Upper lobe of left lung (tissue), 6 donors: ENCODE measurements at regions not wholly inside any gene's neighbourhood (a gene's known extent, or its start where the extent isn't known, plus 50 kb on each side); places are given as distances from the start of the nearest gene placed in this dataset.

Experiments used
- ATAC-seq, 2 donors: fragments of 200-7000 bp; cut with Tn5 transposase; one replicate each; pipeline ENCODE4 v1.9.1; 2022; ENCODE audit warnings: mild to moderate bottlenecking in 2 of 2, moderate library complexity in 2 of 2; ENCODE audit not compliant: low FRiP score in 2 of 2
- DNase-seq, 2 donors: peaks; one replicate each; pipeline ENCODE4 v3.0.0-alpha.2; 2019 to 2020
- H3K27ac ChIP-seq, 4 donors: fragments of 200-600 bp; sonication (generic); one replicate each; pipeline ENCODE4 v1.5.1; 2016 to 2019
- H3K27me3 ChIP-seq, 4 donors: fragments of 200-600 bp; sonication (generic); one replicate each; pipeline ENCODE4 v1.5.1; 2017 to 2019
- H3K36me3 ChIP-seq, 4 donors: fragments of 200-600 bp; sonication (generic); one replicate each; pipeline ENCODE4 v1.5.1; 2016 to 2019
- H3K4me1 ChIP-seq, 4 donors: fragments of 200-600 bp; sonication (generic); one replicate each; pipeline ENCODE4 v1.5.1; 2018 to 2019
- H3K4me3 ChIP-seq, 4 donors: fragments of 200-600 bp; sonication (generic); one replicate each; pipeline ENCODE4 v1.5.1; 2017 to 2019; ENCODE audit warnings: mild to moderate bottlenecking in 2 of 4, moderate library complexity in 1 of 4
- H3K9me3 ChIP-seq, 4 donors: fragments of 200-600 bp; sonication (generic); one replicate each; pipeline ENCODE4 v1.5.1; 2018 to 2019
- EP300 ChIP-seq, 4 donors: sonication (generic); formaldehyde crosslinking; IDR thresholded peaks; one replicate each; pipeline ENCODE4 v1.5.1; 2017; ENCODE audit warnings: antibody characterized with exemption in 4 of 4, control low read depth in 2 of 4
- POLR2A ChIP-seq, 4 donors: fragments of 450-650 bp; IDR thresholded peaks; one replicate each; pipeline ENCODE4 v1.5.1; 2016 to 2017; ENCODE audit warnings: antibody characterized with exemption in 4 of 4, mild to moderate bottlenecking in 2 of 4
- POLR2AphosphoS5 ChIP-seq, 2 donors: sonication (generic); formaldehyde crosslinking; IDR thresholded peaks; one replicate each; pipeline ENCODE4 v1.5.1; 2017; ENCODE audit warnings: antibody characterized with exemption in 2 of 2
- WGBS, 2 donors: methylation state at CpG; one replicate each; pipeline ENCODE4 v1.1.5; 2017 to 2018; 5-methylcytosine and 5-hydroxymethylcytosine counted together
- TF ChIP-seq, protein P1 (sequence below), 6 experiments: fragments of 450-650 bp in 4 of 6; fragments of 200-600 bp in 2 of 6; sonication (generic) in 2 of 6; IDR thresholded peaks; one replicate each; pipeline ENCODE4 v1.5.1; 2016 to 2019; ENCODE audit warnings: antibody characterized with exemption in 6 of 6
- donor health status: DM: no; HTN: no; CAD: no; lungs with moderate emphysema.
- donor health status: DM: no; HTN: yes; CAD: no; lungs with severe emphysema.

DNA sequence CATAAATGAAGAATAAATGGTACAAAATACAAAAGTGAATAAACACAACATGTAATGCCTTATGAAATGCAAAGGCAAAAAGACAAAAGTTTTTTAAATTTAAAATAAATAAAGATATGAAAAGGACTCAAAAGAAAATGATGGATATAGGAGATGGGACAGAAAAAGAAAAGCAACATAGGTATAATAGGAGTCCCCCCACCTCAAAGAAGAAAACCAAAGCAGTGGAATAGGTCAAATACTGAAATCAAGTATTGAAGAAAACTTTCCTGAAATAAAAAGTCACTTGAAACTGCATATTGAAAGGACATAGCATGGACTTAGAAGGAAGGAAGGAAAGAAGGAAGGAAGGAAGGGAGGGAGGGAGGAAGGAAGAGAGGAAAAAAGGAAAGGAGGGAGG, 110.0 kb upstream of the FAM204A start:
- DNase-seq, result no peak
- ATAC-seq, result no peak
- Histone ChIP-seq H3K36me3 (no peaks in the 10 kb centered on the region), H3K4me1 (no peaks in the 10 kb centered on the region), H3K9me3 (peaks cover 0 to 7% (median 5%) of the 10 kb centered on the region in 4 donors), H3K4me3 (no peak overlapping the region), H3K27me3 (no peaks in the 10 kb centered on the region), H3K27ac (no peak overlapping the region)
- TF ChIP-seq POLR2A (IDR thresholded peaks at IDR 0.05) (no peak), POLR2AphosphoS5 (IDR thresholded peaks at IDR 0.05) (no peak), EP300 (IDR thresholded peaks at IDR 0.05) (no peak)
- TF ChIP-seq, protein P1, sequence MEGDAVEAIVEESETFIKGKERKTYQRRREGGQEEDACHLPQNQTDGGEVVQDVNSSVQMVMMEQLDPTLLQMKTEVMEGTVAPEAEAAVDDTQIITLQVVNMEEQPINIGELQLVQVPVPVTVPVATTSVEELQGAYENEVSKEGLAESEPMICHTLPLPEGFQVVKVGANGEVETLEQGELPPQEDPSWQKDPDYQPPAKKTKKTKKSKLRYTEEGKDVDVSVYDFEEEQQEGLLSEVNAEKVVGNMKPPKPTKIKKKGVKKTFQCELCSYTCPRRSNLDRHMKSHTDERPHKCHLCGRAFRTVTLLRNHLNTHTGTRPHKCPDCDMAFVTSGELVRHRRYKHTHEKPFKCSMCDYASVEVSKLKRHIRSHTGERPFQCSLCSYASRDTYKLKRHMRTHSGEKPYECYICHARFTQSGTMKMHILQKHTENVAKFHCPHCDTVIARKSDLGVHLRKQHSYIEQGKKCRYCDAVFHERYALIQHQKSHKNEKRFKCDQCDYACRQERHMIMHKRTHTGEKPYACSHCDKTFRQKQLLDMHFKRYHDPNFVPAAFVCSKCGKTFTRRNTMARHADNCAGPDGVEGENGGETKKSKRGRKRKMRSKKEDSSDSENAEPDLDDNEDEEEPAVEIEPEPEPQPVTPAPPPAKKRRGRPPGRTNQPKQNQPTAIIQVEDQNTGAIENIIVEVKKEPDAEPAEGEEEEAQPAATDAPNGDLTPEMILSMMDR (IDR thresholded peaks at IDR 0.05), result no peak

DNA sequence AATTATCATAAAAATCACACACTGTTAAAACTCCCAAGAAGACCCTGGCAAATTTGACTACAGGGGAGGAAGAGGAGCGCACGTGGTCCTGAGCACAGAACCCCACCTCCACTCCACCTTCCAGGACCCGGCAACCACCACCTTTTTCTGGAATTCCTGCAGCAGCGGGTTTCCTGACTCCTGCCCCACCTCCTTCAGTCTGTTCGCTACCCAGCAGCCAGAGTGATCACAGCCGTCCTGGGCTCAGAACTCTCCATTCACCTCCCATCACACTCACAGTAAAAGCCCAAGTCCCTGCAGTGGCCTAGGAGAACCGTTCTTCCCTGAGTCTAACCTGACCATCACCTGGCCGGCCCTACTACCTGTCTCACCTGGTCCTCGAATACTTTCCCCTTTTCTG, 107.4 kb upstream of the FAM204A start:
- DNase-seq (no peak), ATAC-seq (no peak)
- no peaks in the 10 kb centered on the region for H3K27me3 ChIP-seq
- H3K4me3 ChIP-seq, result no peak overlapping the region
- H3K4me1 ChIP-seq, result no peaks in the 10 kb centered on the region
- H3K9me3 ChIP-seq, result peaks cover 0 to 7% (median 5%) of the 10 kb centered on the region in 4 donors
- TF ChIP-seq, protein P1 (IDR thresholded peaks at IDR 0.05), result no peak
- no peak for TF ChIP-seq EP300 (IDR thresholded peaks at IDR 0.05)
- no peak for TF ChIP-seq POLR2A (IDR thresholded peaks at IDR 0.05)
- no peak for TF ChIP-seq POLR2AphosphoS5 (IDR thresholded peaks at IDR 0.05)
- 57 to 62% methylated on average over 7 to 9 of the region's 9 CpGs for WGBS, 2 donors
- H3K27ac ChIP-seq, result no peak overlapping the region
- H3K36me3 ChIP-seq, result no peaks in the 10 kb centered on the region

DNA sequence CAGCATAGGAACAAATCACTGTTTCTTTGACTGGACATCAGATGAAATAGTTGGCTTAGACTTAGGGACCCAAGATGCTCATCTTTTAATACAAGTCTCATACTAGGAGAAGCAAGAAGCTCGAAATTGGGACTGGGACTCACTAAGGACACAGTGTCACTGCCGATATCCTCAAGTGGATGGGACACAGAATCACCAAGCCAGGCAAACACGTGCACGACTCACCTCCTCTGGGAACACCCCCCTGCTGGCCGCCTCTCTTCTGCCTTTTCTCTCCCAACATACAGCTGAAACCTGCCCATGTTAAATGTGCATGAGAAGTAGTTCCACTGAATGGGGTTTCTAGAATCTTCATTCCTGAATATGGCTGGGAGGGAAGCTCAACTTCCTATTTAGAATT, 106.6 kb upstream of the FAM204A start:
- DNase-seq (no peak), ATAC-seq (no peak)
- no peak overlapping the region for H3K4me3 ChIP-seq
- TF ChIP-seq POLR2A (IDR thresholded peaks at IDR 0.05), result no peak
- no peak for TF ChIP-seq EP300 (IDR thresholded peaks at IDR 0.05)
- TF ChIP-seq, protein P1 (IDR thresholded peaks at IDR 0.05), result no peak
- TF ChIP-seq POLR2AphosphoS5 (IDR thresholded peaks at IDR 0.05), result no peak
- no peak overlapping the region for H3K27ac ChIP-seq
- no peaks in the 10 kb centered on the region for H3K4me1 ChIP-seq
- peaks cover 0 to 7% (median 5%) of the 10 kb centered on the region in 4 donors for H3K9me3 ChIP-seq
- 69 to 71% methylated on average over 5 of the region's 5 CpGs for WGBS, 2 donors
- no peaks in the 10 kb centered on the region for H3K36me3 ChIP-seq
- no peaks in the 10 kb centered on the region for H3K27me3 ChIP-seq

DNA sequence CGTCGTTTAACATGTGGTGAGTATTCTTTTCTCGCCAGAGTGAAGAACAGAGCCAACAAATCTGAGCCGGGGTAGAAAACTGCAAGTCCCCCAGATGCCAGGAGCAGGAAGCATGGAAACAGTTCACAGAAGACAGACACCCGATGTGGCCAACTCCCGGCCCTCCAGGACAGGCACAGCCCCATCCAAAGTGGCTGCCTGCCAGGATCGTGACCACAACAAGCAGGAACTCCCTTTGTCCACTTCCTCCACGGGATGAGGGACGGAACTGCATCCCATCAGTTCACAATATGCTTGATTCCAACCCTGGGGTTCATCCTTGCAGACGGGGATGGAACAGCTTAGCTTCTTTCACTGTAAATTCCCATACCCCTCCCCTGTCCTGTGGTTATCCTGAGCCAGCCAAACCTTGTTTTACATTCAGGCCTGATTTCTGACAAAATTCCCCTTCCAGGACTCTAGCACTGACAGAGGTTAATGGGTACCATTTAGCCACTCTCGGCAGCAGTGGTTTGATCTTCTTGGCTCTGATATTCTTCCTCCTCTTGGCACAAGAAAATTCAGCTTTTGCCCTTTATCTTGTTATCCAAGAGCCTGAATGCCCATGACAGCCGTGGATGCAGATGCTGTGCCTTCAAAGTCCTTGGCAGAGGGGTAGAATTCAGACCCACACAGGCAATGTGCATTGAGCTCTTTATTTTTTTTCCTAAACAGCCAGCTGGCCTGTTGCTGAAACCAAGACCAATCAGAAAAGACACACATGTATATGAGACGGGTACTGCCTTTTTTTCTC, 105.5 kb upstream of the FAM204A start:
- Histone ChIP-seq H3K4me3 (no peak overlapping the region), H3K27me3 (no peaks in the 10 kb centered on the region), H3K27ac (no peak overlapping the region), H3K9me3 (peaks cover 0 to 7% (median 5%) of the 10 kb centered on the region in 4 donors), H3K36me3 (no peaks in the 10 kb centered on the region), H3K4me1 (no peaks in the 10 kb centered on the region)
- ATAC-seq, result peak in 1 of 2 donors; percentile 53
- TF ChIP-seq POLR2AphosphoS5 (IDR thresholded peaks at IDR 0.05) (no peak), EP300 (IDR thresholded peaks at IDR 0.05) (no peak), POLR2A (IDR thresholded peaks at IDR 0.05) (no peak)
- TF ChIP-seq, protein P1 (IDR thresholded peaks at IDR 0.05), result no peak
- 39 to 52% methylated on average over 13 of the region's 13 CpGs for WGBS, 2 donors
- peak in 1 of 2 donors; percentile 15 for DNase-seq

DNA sequence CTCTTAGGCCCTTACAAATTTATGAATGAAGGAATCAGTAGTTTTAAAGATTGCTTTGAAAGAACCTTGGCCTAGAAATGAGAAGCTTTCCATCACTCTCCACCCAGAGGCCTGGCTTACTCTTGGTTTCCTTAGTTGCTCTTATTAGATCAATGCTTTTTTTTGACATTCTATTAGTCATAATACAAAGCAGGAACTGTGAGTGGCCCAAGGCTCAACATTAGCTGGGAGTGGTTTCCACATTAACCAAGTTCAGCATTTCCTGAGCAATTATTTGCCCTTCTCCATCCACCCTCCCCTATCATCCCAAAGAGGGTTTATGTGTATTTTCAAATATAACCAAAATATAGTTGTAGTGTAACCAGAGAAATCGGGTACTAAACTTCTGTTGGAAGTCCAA, 103.4 kb upstream of the FAM204A start:
- ATAC-seq (no peak), DNase-seq (no peak)
- H3K4me3 ChIP-seq, result no peak overlapping the region
- H3K9me3 ChIP-seq, result no peaks in the 10 kb centered on the region
- 75 to 89% methylated on average over 1 of the region's 1 CpG for WGBS, 2 donors
- no peak overlapping the region for H3K27ac ChIP-seq
- TF ChIP-seq, protein P1 (IDR thresholded peaks at IDR 0.05), result no peak
- TF ChIP-seq POLR2AphosphoS5 (IDR thresholded peaks at IDR 0.05) (no peak), POLR2A (IDR thresholded peaks at IDR 0.05) (no peak), EP300 (IDR thresholded peaks at IDR 0.05) (no peak)
- H3K27me3 ChIP-seq, result no peaks in the 10 kb centered on the region
- H3K4me1 ChIP-seq, result no peaks in the 10 kb centered on the region
- no peaks in the 10 kb centered on the region for H3K36me3 ChIP-seq
